Heart left ventricle (tissue), 16 donors: ENCODE measurements at regions not wholly inside any gene's neighbourhood (a gene's known extent, or its start where the extent isn't known, plus 50 kb on each side); places are given as distances from the start of the nearest gene placed in this dataset.

Experiments
- ATAC-seq, 4 donors: fragments of 200-7000 bp; cut with Tn5 transposase; one replicate each; pipeline ENCODE4 v1.9.1; 2020 to 2022; ENCODE audit warnings: moderate library complexity in 4 of 4, mild to moderate bottlenecking in 3 of 4, moderate number of reproducible peaks in 1 of 4
- DNase-seq, 5 donors: peaks; one replicate each; pipeline ENCODE4 v3.0.0-alpha.2; 2020
- H3K27ac ChIP-seq, 12 donors: fragments of 200-600 bp; sonication (generic) in 4 of 12; one replicate each; pipeline versions ENCODE4 v1.5.0 to v1.8.0; 2016 to 2022; ENCODE audit warnings: mild to moderate bottlenecking in 2 of 12
- H3K27me3 ChIP-seq, 9 donors: fragments of 200-600 bp; sonication (generic) in 2 of 9; one replicate each; pipeline versions ENCODE4 v1.5.1 to v1.8.0; 2016 to 2022; ENCODE audit warnings: mild to moderate bottlenecking in 3 of 9
- H3K36me3 ChIP-seq, 9 donors: fragments of 200-600 bp; sonication (generic) in 2 of 9; one replicate each; pipeline versions ENCODE4 v1.5.0 to v1.8.0; 2018 to 2022; ENCODE audit warnings: mild to moderate bottlenecking in 2 of 9
- H3K4me1 ChIP-seq, 12 donors: fragments of 200-600 bp; sonication (generic) in 4 of 12; one replicate each; pipeline versions ENCODE4 v1.5.0 to v1.8.0; 2016 to 2022; ENCODE audit warnings: mild to moderate bottlenecking in 3 of 12
- H3K4me3 ChIP-seq, 12 donors: fragments of 200-600 bp; sonication (generic) in 4 of 12; one replicate each; pipeline versions ENCODE4 v1.5.0 to v1.8.0; 2017 to 2022; ENCODE audit warnings: mild to moderate bottlenecking in 9 of 12, moderate library complexity in 4 of 12
- H3K9me3 ChIP-seq, 12 donors: fragments of 200-600 bp; sonication (generic) in 4 of 12; one replicate each; pipeline versions ENCODE4 v1.5.0 to v1.8.0; 2016 to 2022; ENCODE audit warnings: mild to moderate bottlenecking in 1 of 12
- CTCF ChIP-seq, 12 donors: fragments of 200-600 bp; sonication (generic) in 4 of 12; IDR thresholded peaks; one replicate each; pipeline versions ENCODE4 v1.5.0 to v1.8.0; 2018 to 2022; ENCODE audit warnings: antibody characterized with exemption in 12 of 12, mild to moderate bottlenecking in 5 of 12
- POLR2A ChIP-seq, 2 donors: fragments of 450-650 bp; IDR thresholded peaks; one replicate each; pipeline ENCODE4 v1.6.1; 2017; ENCODE audit warnings: antibody characterized with exemption in 2 of 2, mild to moderate bottlenecking in 2 of 2, moderate library complexity in 2 of 2
- WGBS, 4 donors: extraction: QIAGEN DNeasy Blood & Tissue Kit in 2 of 4; methylation state at CpG; one replicate each; pipeline versions ENCODE4 v1.1.5 to v1.1.7; 2013 to 2018; 5-methylcytosine and 5-hydroxymethylcytosine counted together
- intact Hi-C, 10 donors: fragments of 100-400 bp; cut with DNase I; formaldehyde crosslinking; loops; one replicate each; pipeline versions ENCODE4 v1.11.1 to v1.14.2; 2022
- donor health status: ischemic (EF 13 %, LVEDD 7.1; RV severe dilation, severe dysfunction).
- donor health status: healthy with polysubstance abuse.
- donor health status: DM: no; HTN: yes; CAD: no.
- donor health status: DM: no; HTN: no; CAD: no.
- donor health status: ischemic (EF 25% LVEDD 6.9; RV normal size, moderate dysfunction).
- donor health status: ischemic (EF 25% LVEDD 5.7; RV mildly dilated, moderate dysfunction).
- donor health status: healthy.
- donor health status: DM: yes; HTN: yes; CAD: no.
- donor health status: ischemic (EF 35%, LVEDD 5.7; RV mildly dilated, moderate dysfunction).
- donor health status: nonischemic (EF 11% LVEDD 7.7; RV severe dilation, severe dysfunction).
- donor health status: DM: yes; HTN: yes; CAD: no.
- donor health status: PGD.
- donor health status: ischemic (EF 29% LVEDD 5.4; RV normal size, mild dysfunction).
- donor health status: nonischemic (EF 23%, LVEDD 6.1; RV moderate dilation, normal function).

- H3K4me1 ChIP-seq = peaks cover 0 to 10% (median 0%) of the 10 kb centered on the region in 12 donors
- H3K9me3 ChIP-seq = no peaks in the 10 kb centered on the region
- ATAC-seq = no peak
- intact Hi-C loops = no loop called here
- WGBS, 4 donors = 67 to 70% (median 69%) methylated on average over 4 of the region's 4 CpGs
- H3K4me3 ChIP-seq = no peak overlapping the region
- H3K27ac ChIP-seq = no peak overlapping the region
- no peak for DNase-seq
- TF ChIP-seq POLR2A (IDR thresholded peaks at IDR 0.05) (no peak), CTCF (IDR thresholded peaks at IDR 0.05) (no peak)
- no peaks in the 10 kb centered on the region for H3K36me3 ChIP-seq
- H3K27me3 ChIP-seq = no peaks in the 10 kb centered on the region
These were observed 183.3 kb upstream of the DMAC1 start for GRCh38 chr9:7982907-7983306.

- no peak overlapping the region for H3K4me3 ChIP-seq
- no peak overlapping the region for H3K27ac ChIP-seq
- peaks cover 0 to 31% (median 0%) of the 10 kb centered on the region in 12 donors for H3K4me1 ChIP-seq
- no peaks in the 10 kb centered on the region for H3K27me3 ChIP-seq
- no peaks in the 10 kb centered on the region for H3K9me3 ChIP-seq
- WGBS, 4 donors = 72 to 83% (median 75%) methylated on average over 2 of the region's 2 CpGs
- H3K36me3 ChIP-seq = no peaks in the 10 kb centered on the region
- ATAC-seq = no peak
- DNase-seq = no peak
- intact Hi-C loops = no loop called here
- TF ChIP-seq POLR2A (IDR thresholded peaks at IDR 0.05) (no peak), CTCF (IDR thresholded peaks at IDR 0.05) (no peak)
These were observed 181.2 kb upstream of the DMAC1 start for GRCh38 chr9:7980691-7981289.

DNA sequence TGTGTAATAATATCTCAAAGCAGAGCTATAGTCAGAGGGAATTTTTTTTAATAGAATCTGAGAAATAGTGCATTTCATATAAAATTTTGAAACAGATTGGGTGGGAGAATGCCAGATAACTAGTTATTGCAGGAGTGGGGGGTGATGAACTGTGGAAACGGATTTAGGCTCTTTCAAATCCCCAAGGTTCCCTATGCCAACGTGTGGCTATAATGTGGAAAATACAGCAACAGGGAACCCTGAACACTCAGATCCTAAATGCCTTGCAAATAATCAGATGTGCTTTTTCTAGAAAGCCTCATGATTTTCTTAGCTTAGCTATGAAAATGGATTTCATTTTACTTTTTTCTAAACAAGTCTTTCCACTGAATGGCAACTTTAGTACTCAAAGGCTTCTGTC, 180.5 kb upstream of the DMAC1 start:
- intact Hi-C loops = no loop called here
- WGBS, 4 donors = 73 to 81% (median 78%) methylated on average over 2 of the region's 2 CpGs
- Histone ChIP-seq H3K9me3 (no peaks in the 10 kb centered on the region), H3K36me3 (no peaks in the 10 kb centered on the region), H3K27ac (no peak overlapping the region), H3K4me3 (no peak overlapping the region), H3K27me3 (no peaks in the 10 kb centered on the region), H3K4me1 (peaks cover 0 to 38% (median 0%) of the 10 kb centered on the region in 12 donors)
- no peak for DNase-seq
- no peak for ATAC-seq
- TF ChIP-seq POLR2A (IDR thresholded peaks at IDR 0.05) = no peak
- no peak for TF ChIP-seq CTCF (IDR thresholded peaks at IDR 0.05)

GRCh38 chr9:7979611-7980010, 180.0 kb upstream of the DMAC1 start:
- peak in 2 of 4 donors; percentile 47 to 77 for ATAC-seq
- TF ChIP-seq POLR2A (IDR thresholded peaks at IDR 0.05) = no peak
- no peak for TF ChIP-seq CTCF (IDR thresholded peaks at IDR 0.05)
- peaks cover 0 to 42% (median 0%) of the 10 kb centered on the region in 12 donors for H3K4me1 ChIP-seq
- H3K36me3 ChIP-seq = no peaks in the 10 kb centered on the region
- H3K27ac ChIP-seq = no peak overlapping the region
- no peaks in the 10 kb centered on the region for H3K9me3 ChIP-seq
- no peak for DNase-seq
- WGBS, 4 donors = 19 to 37% (median 28%) methylated on average over 5 of the region's 5 CpGs
- intact Hi-C loops = no loop called here
- H3K4me3 ChIP-seq = no peak overlapping the region
- no peaks in the 10 kb centered on the region for H3K27me3 ChIP-seq
